Stimulated activated CD8-positive, alpha-beta memory T cell treated with anti-CD3 and anti-CD28 coated beads, Interleukin-2, amount 100 ng/mL, for 48 hours (primary cell): ENCODE measurements at regions not wholly inside any gene's neighbourhood (a gene's known extent, or its start where the extent isn't known, plus 50 kb on each side); places are given as distances from the start of the nearest gene placed in this dataset.

Experiments used
- DNase-seq, 2 donors: peaks; one replicate each; pipeline ENCODE4 v3.0.0-alpha.2; 2020; ENCODE audit warnings: low read depth in 2 of 2

- DNase-seq = no peak
Measured at GRCh38 chr3:107250221-107250620, 127.0 kb upstream of the CCDC54 start.

- no peak for DNase-seq
Measured at GRCh38 chr3:107251819-107252218, 125.4 kb upstream of the CCDC54 start.

- no peak for DNase-seq
Measured at GRCh38 chr3:107256963-107257362, 120.3 kb upstream of the CCDC54 start.

GRCh38 chr3:107258300-107258699 lies 118.9 kb upstream of the CCDC54 start:
- no peak for DNase-seq

GRCh38 chr3:107260207-107260606 lies 117.0 kb upstream of the CCDC54 start:
- no peak for DNase-seq

GRCh38 chr3:107263269-107264021 lies 113.8 kb upstream of the CCDC54 start:
- DNase-seq = no peak

- DNase-seq = no peak
Measured at GRCh38 chr3:107264888-107265287, 112.4 kb upstream of the CCDC54 start.

GRCh38 chr3:107265526-107265925 lies 111.7 kb upstream of the CCDC54 start:
- no peak for DNase-seq

- DNase-seq = no peak
Measured at GRCh38 chr3:107268469-107268868, 108.8 kb upstream of the CCDC54 start.

GRCh38 chr3:107269136-107269535 lies 108.1 kb upstream of the CCDC54 start:
- no peak for DNase-seq

- DNase-seq = no peak
Measured at GRCh38 chr3:107271787-107272387, 105.4 kb upstream of the CCDC54 start.

GRCh38 chr3:107272471-107272870 lies 104.8 kb upstream of the CCDC54 start:
- DNase-seq = no peak

GRCh38 chr3:107272885-107273284 lies 104.4 kb upstream of the CCDC54 start:
- no peak for DNase-seq

- no peak for DNase-seq
Measured at GRCh38 chr3:107273771-107274170, 103.5 kb upstream of the CCDC54 start.

GRCh38 chr3:107275511-107275910 lies 101.7 kb upstream of the CCDC54 start:
- DNase-seq = no peak

- DNase-seq = no peak
Measured at GRCh38 chr3:107283948-107284347, 93.3 kb upstream of the CCDC54 start.

GRCh38 chr3:107284612-107285011 lies 92.6 kb upstream of the CCDC54 start:
- no peak for DNase-seq

- no peak for DNase-seq
Measured at GRCh38 chr3:107285197-107285596, 92.0 kb upstream of the CCDC54 start.

- DNase-seq = no peak
Measured at GRCh38 chr3:107289354-107289753, 87.9 kb upstream of the CCDC54 start.

- DNase-seq = no peak
Measured at GRCh38 chr3:107294117-107294516, 83.1 kb upstream of the CCDC54 start.

- no peak for DNase-seq
Measured at GRCh38 chr3:107297597-107297996, 79.6 kb upstream of the CCDC54 start.

- DNase-seq = no peak
Measured at GRCh38 chr3:107307205-107307604, 70.0 kb upstream of the CCDC54 start.

- no peak for DNase-seq
Measured at GRCh38 chr3:107308716-107309115, 68.5 kb upstream of the CCDC54 start.

GRCh38 chr3:107309312-107309711 lies 67.9 kb upstream of the CCDC54 start:
- DNase-seq = no peak
